SJSA1 (cell line): ENCODE measurements at regions not wholly inside any gene's neighbourhood (a gene's known extent, or its start where the extent isn't known, plus 50 kb on each side); places are given as distances from the start of the nearest gene placed in this dataset.
"Not testable (repeated sequence)": the region's sequence is repeated elsewhere in the genome, so short reads cannot be mapped to it uniquely, and the experiment has no call there.

Source experiments
- DNase-seq, 2 experiments: peaks; one replicate each; pipeline ENCODE4 v3.0.0-alpha.2; 2015 to 2020; ENCODE audit warnings: low spot score in 2 of 2, low read depth in 1 of 2
- H3K27ac ChIP-seq: fragments of 250-450 bp; sonication (Bioruptor Pico); 2 replicates; pipeline ENCODE4 v1.5.1; 2020; ENCODE audit warnings: mild to moderate bottlenecking, moderate library complexity
- H3K27me3 ChIP-seq: fragments of 250-450 bp; sonication (Bioruptor Pico); replicated peaks from 2 replicates; pipeline ENCODE4 v1.5.1; 2020; ENCODE audit warnings: mild to moderate bottlenecking, moderate library complexity
- H3K36me3 ChIP-seq: fragments of 250-450 bp; sonication (Bioruptor Pico); 2 replicates; pipeline ENCODE4 v1.5.1; 2020; ENCODE audit warnings: mild to moderate bottlenecking
- H3K4me1 ChIP-seq: fragments of 250-450 bp; sonication (Bioruptor Pico); replicated peaks from 2 replicates; pipeline ENCODE4 v1.6.1; 2021; ENCODE audit warnings: mild to moderate bottlenecking
- H3K4me3 ChIP-seq: fragments of 250-450 bp; sonication (Bioruptor Pico); 2 replicates; pipeline ENCODE4 v1.5.1; 2020; ENCODE audit warnings: mild to moderate bottlenecking
- H3K9me3 ChIP-seq: fragments of 250-450 bp; sonication (Bioruptor Pico); replicated peaks from 2 replicates; pipeline ENCODE4 v1.5.1; 2020; ENCODE audit warnings: mild to moderate bottlenecking

GRCh38 chr15:60172143-60172542 lies 168.0 kb downstream of the FOXB1 start:
- DNase-seq = peak in 1 of 2 experiments; percentile 12
- Histone ChIP-seq H3K36me3 (no peaks in the 10 kb centered on the region), H3K9me3 (no peaks in the 10 kb centered on the region)

GRCh38 chr15:60179786-60180391 lies 175.8 kb downstream of the FOXB1 start:
- H3K27ac ChIP-seq = no peak overlapping the region
- H3K36me3 ChIP-seq = no peaks in the 10 kb centered on the region
- peak in 1 of 2 experiments; percentile 41 for DNase-seq
- H3K4me3 ChIP-seq = no peak overlapping the region
- H3K27me3 ChIP-seq = no peaks in the 10 kb centered on the region
- no peaks in the 10 kb centered on the region for H3K9me3 ChIP-seq
- peaks cover 9% of the 10 kb centered on the region for H3K4me1 ChIP-seq

More at GRCh38 chr15:60172143-60172542, 168.0 kb downstream of the FOXB1 start:
- H3K4me3 ChIP-seq = no peak overlapping the region
- H3K4me1 ChIP-seq = peaks cover 13% of the 10 kb centered on the region
- no peaks in the 10 kb centered on the region for H3K27me3 ChIP-seq
- H3K27ac ChIP-seq = 0 out of 2 replicates have a peak overlapping the region, but pooled peaks have one; percentile 9

GRCh38 chr15:60181957-60182356 lies 177.8 kb downstream of the FOXB1 start:
- H3K4me3 ChIP-seq, H3K36me3 ChIP-seq, H3K9me3 ChIP-seq, H3K27me3 ChIP-seq, DNase-seq, H3K27ac ChIP-seq: not testable (repeated sequence)
- peaks cover 11% of the 10 kb centered on the region for H3K4me1 ChIP-seq

DNA sequence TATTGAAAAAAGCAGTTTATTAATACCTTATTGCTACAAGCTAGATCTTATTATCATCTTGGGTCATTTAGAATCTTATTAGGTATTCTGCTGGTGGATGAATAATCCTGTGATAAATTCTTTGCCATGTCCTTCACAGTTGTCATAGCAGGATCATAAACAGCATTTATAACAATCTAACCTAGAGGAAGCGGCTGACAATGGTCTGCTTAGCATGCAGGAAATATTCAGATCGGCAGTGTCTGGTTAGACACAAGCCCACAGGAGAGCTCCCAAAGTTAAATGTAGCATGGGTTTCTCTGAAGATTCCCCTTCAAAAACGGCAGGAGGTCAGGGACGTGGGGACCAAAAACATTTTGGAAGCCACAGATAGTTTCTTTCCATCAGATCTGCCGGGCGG lies 179.3 kb downstream of the FOXB1 start:
- no peak overlapping the region for H3K4me3 ChIP-seq
- H3K27me3 ChIP-seq = no peaks in the 10 kb centered on the region
- H3K27ac ChIP-seq = no peak overlapping the region
- H3K36me3 ChIP-seq = no peaks in the 10 kb centered on the region
- H3K9me3 ChIP-seq = no peaks in the 10 kb centered on the region
- no peak for DNase-seq
- H3K4me1 ChIP-seq = peaks cover 11% of the 10 kb centered on the region

GRCh38 chr15:60184579-60184978 lies 180.5 kb downstream of the FOXB1 start:
- no peaks in the 10 kb centered on the region for H3K36me3 ChIP-seq
- no peaks in the 10 kb centered on the region for H3K27me3 ChIP-seq
- H3K4me3 ChIP-seq = no peak overlapping the region
- peak; percentile 44 to 63 for DNase-seq
- no peaks in the 10 kb centered on the region for H3K9me3 ChIP-seq
- peaks cover 11% of the 10 kb centered on the region for H3K4me1 ChIP-seq
- H3K27ac ChIP-seq = no peak overlapping the region

GRCh38 chr15:60191016-60191415 lies 186.9 kb downstream of the FOXB1 start:
- Histone ChIP-seq H3K9me3 (no peaks in the 10 kb centered on the region), H3K27me3 (peaks cover 19% of the 10 kb centered on the region), H3K36me3 (no peaks in the 10 kb centered on the region), H3K4me1 (no peaks in the 10 kb centered on the region), H3K27ac (no peak overlapping the region), H3K4me3 (no peak overlapping the region)
- DNase-seq = no peak

DNA sequence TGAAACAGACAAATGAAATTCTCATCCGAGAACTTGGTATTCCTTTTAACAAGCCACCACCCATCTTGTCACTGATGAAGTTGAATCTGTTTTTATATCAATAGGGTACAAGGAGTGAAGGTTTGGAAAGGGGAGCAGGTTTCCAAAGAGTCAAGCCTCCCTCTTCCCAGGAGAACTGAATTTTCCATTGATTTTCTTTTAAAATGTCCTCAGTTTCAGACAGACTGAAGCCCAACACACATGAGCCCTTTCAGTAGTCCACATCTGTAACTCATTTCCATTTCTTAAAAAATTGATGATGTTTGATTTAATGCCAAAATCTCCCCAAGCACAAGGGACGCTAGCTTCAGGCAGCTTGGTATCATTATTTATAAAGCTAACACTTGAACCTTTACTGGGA lies 187.7 kb downstream of the FOXB1 start:
- Histone ChIP-seq H3K4me1 (no peaks in the 10 kb centered on the region), H3K27me3 (peaks cover 19% of the 10 kb centered on the region), H3K9me3 (no peaks in the 10 kb centered on the region), H3K4me3 (no peak overlapping the region), H3K36me3 (no peaks in the 10 kb centered on the region), H3K27ac (no peak overlapping the region)
- no peak for DNase-seq

GRCh38 chr15:60195611-60196010 lies 191.5 kb downstream of the FOXB1 start:
- no peaks in the 10 kb centered on the region for H3K9me3 ChIP-seq
- no peak overlapping the region for H3K4me3 ChIP-seq
- H3K27me3 ChIP-seq = peaks cover 35% of the 10 kb centered on the region
- H3K4me1 ChIP-seq = no peaks in the 10 kb centered on the region
- DNase-seq = no peak
- no peaks in the 10 kb centered on the region for H3K36me3 ChIP-seq
- H3K27ac ChIP-seq = no peak overlapping the region

GRCh38 chr15:60204131-60204885 lies 193.5 kb downstream of the ANXA2 start:
- H3K9me3 ChIP-seq = no peaks in the 10 kb centered on the region
- H3K27ac ChIP-seq = no peak overlapping the region
- H3K27me3 ChIP-seq = peaks cover 49% of the 10 kb centered on the region
- no peaks in the 10 kb centered on the region for H3K36me3 ChIP-seq
- no peaks in the 10 kb centered on the region for H3K4me1 ChIP-seq
- H3K4me3 ChIP-seq = no peak overlapping the region
- DNase-seq = no peak

GRCh38 chr15:60208709-60209108 lies 189.1 kb downstream of the ANXA2 start:
- no peak overlapping the region for H3K4me3 ChIP-seq
- no peaks in the 10 kb centered on the region for H3K4me1 ChIP-seq
- no peak for DNase-seq
- H3K27ac ChIP-seq = no peak overlapping the region
- peaks cover 44% of the 10 kb centered on the region for H3K27me3 ChIP-seq
- no peaks in the 10 kb centered on the region for H3K36me3 ChIP-seq
- no peaks in the 10 kb centered on the region for H3K9me3 ChIP-seq

- Histone ChIP-seq H3K9me3 (no peaks in the 10 kb centered on the region), H3K4me1 (no peaks in the 10 kb centered on the region), H3K4me3 (no peak overlapping the region), H3K27me3 (peaks cover 15% of the 10 kb centered on the region; the same call in 1 of the 2 replicates), H3K36me3 (no peaks in the 10 kb centered on the region), H3K27ac (no peak overlapping the region)
- DNase-seq = peak; percentile 11 to 53
These were observed 185.2 kb downstream of the ANXA2 start for GRCh38 chr15:60212536-60212935.

DNA sequence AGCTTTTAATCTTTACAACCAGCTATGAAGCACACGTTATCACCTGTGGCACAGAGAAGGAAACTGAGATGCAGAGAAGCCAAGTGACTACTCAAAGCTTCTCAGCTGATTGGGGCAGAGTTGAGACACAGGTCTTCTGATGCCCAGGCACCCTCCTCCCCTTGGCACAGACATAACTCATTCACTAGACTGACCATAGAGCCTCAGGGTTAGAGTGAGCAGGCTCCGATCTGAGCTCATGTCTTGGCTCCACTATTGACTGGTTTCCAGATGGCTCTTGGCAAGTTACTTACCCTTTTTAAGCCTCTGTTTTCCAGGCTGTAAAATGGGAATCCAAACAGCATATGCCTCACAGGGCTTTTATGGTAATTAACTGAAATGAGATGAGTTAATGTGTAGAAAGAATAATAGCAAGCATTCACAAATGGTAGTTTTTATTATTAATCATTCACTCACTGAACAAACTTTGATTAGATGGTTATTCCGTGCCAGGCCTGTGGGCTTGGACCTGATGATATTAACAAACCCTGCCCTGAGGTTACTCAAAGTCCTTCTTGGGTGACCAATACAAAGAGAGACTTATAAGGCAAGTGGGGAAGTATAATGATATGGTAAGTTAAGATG lies 184.3 kb downstream of the ANXA2 start:
- Histone ChIP-seq H3K36me3 (no peaks in the 10 kb centered on the region), H3K4me3 (no peak overlapping the region), H3K27me3 (peaks cover 19% of the 10 kb centered on the region), H3K4me1 (no peaks in the 10 kb centered on the region), H3K27ac (no peak overlapping the region), H3K9me3 (no peaks in the 10 kb centered on the region)
- DNase-seq = no peak

GRCh38 chr15:60214201-60214600 lies 183.6 kb downstream of the ANXA2 start:
- DNase-seq = no peak

More at GRCh38 chr15:60214201-60214600, 183.6 kb downstream of the ANXA2 start:
- Histone ChIP-seq H3K27me3 (peaks cover 19% of the 10 kb centered on the region), H3K4me3 (no peak overlapping the region), H3K9me3 (no peaks in the 10 kb centered on the region), H3K36me3 (no peaks in the 10 kb centered on the region), H3K27ac (no peak overlapping the region), H3K4me1 (no peaks in the 10 kb centered on the region)
